RPMI7951 (cell line): ENCODE measurements at regions not wholly inside any gene's neighbourhood (a gene's known extent, or its start where the extent isn't known, plus 50 kb on each side); places are given as distances from the start of the nearest gene placed in this dataset.

Experiments used
- DNase-seq: peaks from one replicate; pipeline ENCODE4 v3.0.0-alpha.2; 2012; ENCODE audit warnings: low read depth

GRCh38 chr9:4921449-4921848 is 63.6 kb upstream of the JAK2 start:
- DNase-seq, result no peak

- DNase-seq, result no peak
Measured at GRCh38 chr9:4922101-4922500, 63.0 kb upstream of the JAK2 start.

- no peak for DNase-seq
Measured at GRCh38 chr9:4922730-4923129, 62.3 kb upstream of the JAK2 start.

- DNase-seq, result no peak
Measured at GRCh38 chr9:4923141-4923540, 61.9 kb upstream of the JAK2 start.

- peak; percentile 42 for DNase-seq
Measured at GRCh38 chr9:4923580-4924544, 61.2 kb upstream of the JAK2 start.

- DNase-seq, result no peak
Measured at GRCh38 chr9:4926239-4926638, 58.8 kb upstream of the JAK2 start.

GRCh38 chr9:4927043-4927471 is 58.0 kb upstream of the JAK2 start:
- no peak for DNase-seq

GRCh38 chr9:4927701-4928100 is 57.4 kb upstream of the JAK2 start:
- no peak for DNase-seq

- no peak for DNase-seq
Measured at GRCh38 chr9:4929917-4930316, 55.2 kb upstream of the JAK2 start.

GRCh38 chr9:4932681-4933080 is 52.4 kb upstream of the JAK2 start:
- DNase-seq, result no peak

- no peak for DNase-seq
Measured at GRCh38 chr9:4933177-4933576, 51.9 kb upstream of the JAK2 start.

GRCh38 chr9:4933861-4934260 is 51.2 kb upstream of the JAK2 start:
- no peak for DNase-seq

- DNase-seq, result peak; percentile 6
Measured at GRCh38 chr9:4935001-4935672, 49.9 kb upstream of the JAK2 start.
